DMS114 treated with DMSO at 0.1 percent for 48 hours (cell line): ENCODE measurements at regions not wholly inside any gene's neighbourhood (a gene's known extent, or its start where the extent isn't known, plus 50 kb on each side); places are given as distances from the start of the nearest gene placed in this dataset.

Experiments
- DNase-seq: peaks from one replicate; lab custom pipeline; 2025; ENCODE audit not compliant: unreplicated experiment; lab: John Stamatoyannopoulos, UW

- no peak for DNase-seq
These were observed 382.7 kb downstream of the C6orf118 start for GRCh38 chr6:164926686-164927085.

- DNase-seq = no peak
These were observed 383.5 kb downstream of the C6orf118 start for GRCh38 chr6:164925681-164926530.

GRCh38 chr6:164924674-164925073 lies 384.7 kb downstream of the C6orf118 start:
- no peak for DNase-seq

- no peak for DNase-seq
These were observed 392.2 kb downstream of the C6orf118 start for GRCh38 chr6:164917211-164917610.

GRCh38 chr6:164916087-164916486 lies 393.3 kb downstream of the C6orf118 start:
- no peak for DNase-seq

GRCh38 chr6:164911873-164912580 lies 397.4 kb downstream of the C6orf118 start:
- no peak for DNase-seq

GRCh38 chr6:164911151-164911550 lies 398.3 kb downstream of the C6orf118 start:
- no peak for DNase-seq

GRCh38 chr6:164906766-164907165 lies 402.6 kb downstream of the C6orf118 start:
- no peak for DNase-seq

- DNase-seq = no peak
These were observed 404.1 kb downstream of the C6orf118 start for GRCh38 chr6:164905311-164905710.

GRCh38 chr6:164898412-164898811 lies 411.0 kb downstream of the C6orf118 start:
- no peak for DNase-seq

- DNase-seq = no peak
These were observed 411.7 kb downstream of the C6orf118 start for GRCh38 chr6:164897523-164898235.

GRCh38 chr6:164889980-164890379 lies 419.4 kb downstream of the C6orf118 start:
- DNase-seq = no peak

GRCh38 chr6:164887660-164888059 lies 421.7 kb downstream of the C6orf118 start:
- DNase-seq = no peak

GRCh38 chr6:164882236-164882635 lies 427.2 kb downstream of the C6orf118 start:
- no peak for DNase-seq

- DNase-seq = no peak
These were observed 437.6 kb downstream of the C6orf118 start for GRCh38 chr6:164871783-164872182.

- DNase-seq = no peak
These were observed 439.2 kb downstream of the C6orf118 start for GRCh38 chr6:164870164-164870563.

GRCh38 chr6:164861967-164862366 lies 447.4 kb downstream of the C6orf118 start:
- no peak for DNase-seq

GRCh38 chr6:164859816-164860215 lies 449.6 kb downstream of the C6orf118 start:
- DNase-seq = no peak

GRCh38 chr6:164856138-164856537 lies 453.3 kb downstream of the C6orf118 start:
- no peak for DNase-seq

- DNase-seq = no peak
These were observed 454.1 kb downstream of the C6orf118 start for GRCh38 chr6:164855281-164855680.

- no peak for DNase-seq
These were observed 454.9 kb downstream of the C6orf118 start for GRCh38 chr6:164854526-164854925.

GRCh38 chr6:164845773-164846172 lies 463.6 kb downstream of the C6orf118 start:
- no peak for DNase-seq
